WTC11 (cell line): ENCODE measurements at regions not wholly inside any gene's neighbourhood (a gene's known extent, or its start where the extent isn't known, plus 50 kb on each side); places are given as distances from the start of the nearest gene placed in this dataset.

Source experiments
- ATAC-seq: fragments of 200-7000 bp; cut with Tn5 transposase; 2 replicates; pipeline ENCODE4 v1.10.0; 2021; ENCODE audit warnings: mild to moderate bottlenecking, moderate library complexity
- CTCF ChIA-PET: fragments of 300-600 bp; sonication (Branson Sonifier 250); formaldehyde crosslinking; loops from one replicate; lab custom pipeline; 2021; ENCODE audit warnings: antibody characterized with exemption; lab: Charles Lee
- POLR2A ChIA-PET: fragments of 350-600 bp; sonication (Branson Sonifier 250); formaldehyde crosslinking; loops from one replicate; lab custom pipeline; 2021; ENCODE audit warnings: antibody characterized with exemption; lab: Charles Lee
- DNase-seq: peaks from one replicate; pipeline ENCODE4 v3.0.0; 2021; ENCODE audit warnings: low spot score
- H3K27ac Mint-ChIP-seq: 2 replicates; pipeline ENCODE4 v1.8.0; 2021; ENCODE audit warnings: mixed read lengths
- H3K27me3 Mint-ChIP-seq: 2 replicates; pipeline ENCODE4 v1.8.0; 2021; ENCODE audit warnings: low read depth, mild to moderate bottlenecking, moderate library complexity, mixed read lengths
- H3K36me3 Mint-ChIP-seq: 2 replicates; pipeline ENCODE4 v1.8.0; 2021; ENCODE audit warnings: mixed read lengths
- H3K4me1 Mint-ChIP-seq: 2 replicates; pipeline ENCODE4 v1.8.0; 2022; ENCODE audit warnings: mixed read lengths
- H3K4me3 Mint-ChIP-seq: 2 replicates; pipeline ENCODE4 v1.8.0; 2021; ENCODE audit warnings: mild to moderate bottlenecking, moderate library complexity, mixed read lengths
- H3K9me3 Mint-ChIP-seq: 2 replicates; pipeline ENCODE4 v1.8.0; 2021; ENCODE audit warnings: mixed read lengths
- ATF1 ChIP-seq: sonication (generic); formaldehyde crosslinking; IDR thresholded peaks from 2 replicates; pipeline ENCODE4 v1.8.1; 2023; ENCODE audit warnings: mild to moderate bottlenecking, moderate library complexity, missing genetic modification reagents
- CREM ChIP-seq: sonication (generic); formaldehyde crosslinking; IDR thresholded peaks from 2 replicates; pipeline ENCODE4 v1.8.1; 2022; ENCODE audit warnings: mild to moderate bottlenecking, missing genetic modification reagents, moderate library complexity
- FOXJ3 ChIP-seq: sonication (generic); formaldehyde crosslinking; IDR thresholded peaks from 2 replicates; pipeline ENCODE4 v1.9.0; 2021; ENCODE audit warnings: missing genetic modification reagents, mild to moderate bottlenecking, borderline replicate concordance
- FOXK1 ChIP-seq: sonication (generic); formaldehyde crosslinking; IDR thresholded peaks from 2 replicates; pipeline ENCODE4 v1.8.0; 2022; ENCODE audit warnings: mild to moderate bottlenecking, moderate library complexity, missing genetic modification reagents
- FOXP4 ChIP-seq: sonication (generic); formaldehyde crosslinking; IDR thresholded peaks from 2 replicates; pipeline ENCODE4 v1.8.0; 2022; ENCODE audit warnings: mild to moderate bottlenecking, missing genetic modification reagents
- GABPB1 ChIP-seq: sonication (generic); formaldehyde crosslinking; IDR thresholded peaks from 2 replicates; pipeline ENCODE4 v1.8.1; 2023; ENCODE audit warnings: mild to moderate bottlenecking, missing genetic modification reagents
- NR1H2 ChIP-seq: sonication (generic); formaldehyde crosslinking; IDR thresholded peaks from 2 replicates; pipeline ENCODE4 v1.9.0; 2021; ENCODE audit warnings: mild to moderate bottlenecking, moderate library complexity, missing genetic modification reagents
- PRDM15 ChIP-seq: sonication (generic); formaldehyde crosslinking; IDR thresholded peaks from 2 replicates; pipeline ENCODE4 v1.8.0; 2022; ENCODE audit warnings: missing genetic modification reagents
- PREB ChIP-seq: sonication (generic); formaldehyde crosslinking; IDR thresholded peaks from 2 replicates; pipeline ENCODE4 v1.8.1; 2022; ENCODE audit warnings: mild to moderate bottlenecking, missing genetic modification reagents, moderate library complexity, borderline replicate concordance
- SMAD4 ChIP-seq: sonication (generic); formaldehyde crosslinking; IDR thresholded peaks from 2 replicates; pipeline ENCODE4 v1.8.0; 2022; ENCODE audit warnings: mild to moderate bottlenecking, missing genetic modification reagents
- TCF7 ChIP-seq: sonication (generic); formaldehyde crosslinking; IDR thresholded peaks from 2 replicates; pipeline ENCODE4 v1.8.0; 2022; ENCODE audit warnings: mild to moderate bottlenecking, low read depth, missing genetic modification reagents, moderate library complexity
- TEAD1 ChIP-seq: sonication (generic); formaldehyde crosslinking; IDR thresholded peaks from 2 replicates; pipeline ENCODE4 v1.8.0; 2022; ENCODE audit warnings: mild to moderate bottlenecking, missing genetic modification reagents
- ZBTB21 ChIP-seq: sonication (generic); formaldehyde crosslinking; IDR thresholded peaks from 2 replicates; pipeline ENCODE4 v1.8.1; 2023; ENCODE audit warnings: mild to moderate bottlenecking, missing genetic modification reagents, borderline replicate concordance
- ZNF121 ChIP-seq: sonication (generic); formaldehyde crosslinking; IDR thresholded peaks from 2 replicates; pipeline ENCODE4 v1.8.0; 2023; ENCODE audit warnings: missing genetic modification reagents
- ZNF281 ChIP-seq: sonication (generic); formaldehyde crosslinking; IDR thresholded peaks from 2 replicates; pipeline ENCODE4 v1.8.0; 2023; ENCODE audit warnings: mild to moderate bottlenecking, missing genetic modification reagents
- ZNF512 ChIP-seq: sonication (generic); formaldehyde crosslinking; IDR thresholded peaks from 2 replicates; pipeline ENCODE4 v1.8.1; 2022; ENCODE audit warnings: missing genetic modification reagents, borderline replicate concordance
- TF ChIP-seq, protein P1 (sequence below): sonication (generic); formaldehyde crosslinking; conservative IDR thresholded peaks from 2 replicates; pipeline ENCODE4 v1.8.1; 2022; ENCODE audit warnings: mild to moderate bottlenecking, missing genetic modification reagents
- TF ChIP-seq, protein P2 (sequence below): sonication (generic); formaldehyde crosslinking; IDR thresholded peaks from 2 replicates; pipeline ENCODE4 v1.8.1; 2022; ENCODE audit warnings: low read depth, mild to moderate bottlenecking, moderate library complexity, missing genetic modification reagents, borderline replicate concordance

DNA sequence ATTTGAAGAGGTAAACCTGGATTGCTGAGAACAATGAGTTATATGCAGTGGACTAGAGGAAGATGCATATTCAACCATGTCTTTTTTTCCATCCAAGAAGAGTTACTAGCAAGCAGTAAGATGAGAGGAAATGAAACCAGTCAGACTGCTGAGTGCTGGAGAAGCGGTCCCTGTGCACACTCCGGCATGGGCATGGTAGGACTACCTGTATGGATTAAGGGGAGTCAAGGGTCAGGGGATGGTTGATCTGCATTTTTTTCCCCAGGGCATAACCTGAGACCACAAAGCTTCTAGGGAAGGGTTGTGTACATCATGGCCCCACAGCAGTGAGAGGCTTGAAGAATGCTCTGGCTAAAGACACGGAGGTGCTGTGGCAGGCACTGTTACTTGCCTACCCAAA lies 76.6 kb upstream of the ZNF169 start (continued):
- TF ChIP-seq, protein P1, sequence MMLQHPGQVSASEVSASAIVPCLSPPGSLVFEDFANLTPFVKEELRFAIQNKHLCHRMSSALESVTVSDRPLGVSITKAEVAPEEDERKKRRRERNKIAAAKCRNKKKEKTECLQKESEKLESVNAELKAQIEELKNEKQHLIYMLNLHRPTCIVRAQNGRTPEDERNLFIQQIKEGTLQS = no peak
- TF ChIP-seq GABPB1 = no peak
- TF ChIP-seq PREB (CRISPR knock-in tag) = no peak

DNA sequence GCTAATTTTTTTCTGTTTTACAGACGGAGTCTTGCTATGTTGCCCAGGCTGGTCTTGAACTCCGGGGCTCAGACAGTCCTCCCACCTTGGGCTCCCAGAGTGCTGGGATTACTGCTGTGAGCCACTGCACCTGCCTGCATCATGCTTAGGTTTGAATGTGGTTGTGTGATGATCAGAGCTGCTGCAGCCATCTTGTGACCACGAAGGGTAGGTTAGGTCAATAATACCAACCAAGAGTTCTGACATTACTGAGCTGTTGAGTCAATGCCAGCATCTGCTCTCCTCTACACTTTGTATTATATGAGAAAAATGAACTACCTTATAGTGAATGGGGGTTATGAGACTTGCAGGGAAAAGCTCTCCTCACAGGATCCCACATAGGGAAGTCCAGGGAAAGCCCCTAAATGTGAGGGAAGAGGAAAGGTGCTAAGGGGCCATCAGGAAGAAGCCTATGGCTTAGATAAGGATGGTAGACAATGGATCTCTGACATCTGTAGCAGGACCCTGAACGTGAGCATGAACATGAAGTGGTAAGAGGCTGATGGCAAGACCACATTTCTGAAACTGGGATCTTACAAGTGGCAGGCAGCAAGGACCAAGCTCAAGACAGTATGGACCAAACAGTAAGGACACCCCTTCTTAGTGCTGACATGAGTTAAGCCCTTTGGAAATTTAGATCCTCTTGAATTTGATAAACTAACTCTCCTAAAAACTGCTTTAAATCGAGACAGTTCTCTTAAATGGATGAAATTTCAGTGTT lies 75.7 kb upstream of the ZNF169 start:
- CTCF ChIA-PET = interaction anchor here (0.9 to 1.7 kb wide), 2 partner anchors 29 to 170 kb away, joined by 3 to 4 read pairs; no protein-coding TSS in a partner anchor
- no peaks in the 10 kb centered on the region for H3K27me3 Mint-ChIP-seq

DNA sequence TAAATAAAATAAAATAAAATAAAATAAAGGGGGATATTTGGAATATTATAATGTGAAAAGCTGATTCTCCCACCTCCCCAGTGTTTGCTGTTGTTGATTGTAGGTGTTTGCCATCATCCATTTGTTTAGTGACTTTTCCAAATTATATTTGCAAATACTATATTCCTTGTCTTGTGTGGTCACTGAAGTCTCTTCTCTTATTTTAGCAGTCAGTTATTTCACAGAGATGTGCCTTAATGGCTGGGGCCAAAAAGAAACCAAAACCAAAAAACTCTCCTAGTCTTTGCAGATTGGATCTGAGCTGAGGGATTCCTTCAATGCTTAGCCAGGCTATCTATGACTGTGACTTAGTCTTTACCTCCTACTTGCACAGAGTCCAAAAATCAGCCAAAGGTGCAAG lies 70.9 kb upstream of the ZNF169 start:
- H3K9me3 Mint-ChIP-seq = peaks cover 45% of the 10 kb centered on the region
- no peak overlapping the region for H3K27ac Mint-ChIP-seq
- H3K27me3 Mint-ChIP-seq = peaks cover 2% of the 10 kb centered on the region; the same call in 1 of the 2 replicates
- no peak for ATAC-seq
- CTCF ChIA-PET = no interaction called here
- POLR2A ChIA-PET = no interaction called here
- no peak overlapping the region for H3K4me3 Mint-ChIP-seq
- H3K4me1 Mint-ChIP-seq = 0 out of 2 replicates have a peak, but pooled peaks cover under 1% of the 10 kb centered on the region
- DNase-seq = no peak
- H3K36me3 Mint-ChIP-seq = peaks cover 41% of the 10 kb centered on the region
- TF ChIP-seq ATF1 (CRISPR knock-in tag) (no peak), PRDM15 (CRISPR knock-in tag) (no peak), ZBTB21 (CRISPR knock-in tag) (no peak), PREB (CRISPR knock-in tag) (no peak), ZNF281 (no peak), FOXP4 (CRISPR knock-in tag) (no peak), TCF7 (CRISPR knock-in tag) (no peak), TEAD1 (no peak), SMAD4 (CRISPR knock-in tag) (no peak), NR1H2 (no peak), CREM (CRISPR knock-in tag) (no peak), ZNF512 (CRISPR knock-in tag) (no peak), FOXK1 (CRISPR knock-in tag) (no peak)
- TF ChIP-seq, protein P2, sequence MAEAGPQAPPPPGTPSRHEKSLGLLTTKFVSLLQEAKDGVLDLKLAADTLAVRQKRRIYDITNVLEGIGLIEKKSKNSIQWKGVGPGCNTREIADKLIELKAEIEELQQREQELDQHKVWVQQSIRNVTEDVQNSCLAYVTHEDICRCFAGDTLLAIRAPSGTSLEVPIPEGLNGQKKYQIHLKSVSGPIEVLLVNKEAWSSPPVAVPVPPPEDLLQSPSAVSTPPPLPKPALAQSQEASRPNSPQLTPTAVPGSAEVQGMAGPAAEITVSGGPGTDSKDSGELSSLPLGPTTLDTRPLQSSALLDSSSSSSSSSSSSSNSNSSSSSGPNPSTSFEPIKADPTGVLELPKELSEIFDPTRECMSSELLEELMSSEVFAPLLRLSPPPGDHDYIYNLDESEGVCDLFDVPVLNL = no peak

More for the DNA sequence above, 75.7 kb upstream of the ZNF169 start:
- Mint-ChIP-seq H3K4me1 (peaks cover 24% of the 10 kb centered on the region), H3K9me3 (peaks cover 9% of the 10 kb centered on the region), H3K4me3 (no peak overlapping the region)
- TF ChIP-seq ZNF121 (CRISPR knock-in tag) = peak; percentile 79
- TF ChIP-seq FOXJ3 (CRISPR knock-in tag) = no peak
- TF ChIP-seq, all 79 proteins: peak for 1
- H3K36me3 Mint-ChIP-seq = peaks cover 27% of the 10 kb centered on the region
- no peak for ATAC-seq
- peak overlapping the region; percentile 54 for H3K27ac Mint-ChIP-seq
- DNase-seq = no peak
- POLR2A ChIA-PET = interaction anchor here (1.0 kb wide), 1 partner anchor 34 kb away, joined by 3 read pairs; no protein-coding TSS in a partner anchor
